K562 (cell line): ENCODE measurements at regions not wholly inside any gene's neighbourhood (a gene's known extent, or its start where the extent isn't known, plus 50 kb on each side); places are given as distances from the start of the nearest gene placed in this dataset.

Experiments used
- ATAC-seq: fragments of 200-7000 bp; cut with Tn5 transposase; 3 replicates; pipeline ENCODE4 v1.9.1; 2020; ENCODE audit warnings: moderate library complexity
- BruUV-seq: library from RNA; stranded (reverse); fragments of 400-500 nt; replicated peaks from 2 replicates; lab custom pipeline; 2021; lab: Mats Ljungman, UMichigan
- CTCF ChIA-PET: fragments of 300-600 bp; formaldehyde crosslinking; extraction: SDS; loops from one replicate; lab custom pipeline; 2021; ENCODE audit warnings: low intra/inter-chr PET ratio; lab: Yijun Ruan, JAX
- POLR2A ChIA-PET: fragments of 300-600, 350-650 bp; sonication (Branson Sonifier 250); formaldehyde crosslinking; extraction: SDS; loops from one replicate; lab custom pipeline; 2021; ENCODE audit warnings: antibody characterized with exemption, inconsistent platforms; lab: Yijun Ruan, JAX
- DNase-seq, 4 experiments: peaks; one replicate each; pipeline versions ENCODE4 v3.0.0 to v3.0.0-alpha.2; 2011 to 2018; ENCODE audit warnings: low spot score in 3 of 4, mixed read lengths in 3 of 4; ENCODE audit errors: extremely low read depth in 1 of 4
- FAIRE-seq: peaks from 2 replicates; lab custom pipeline; 2011; peaks lifted over from hg19 to GRCh38; lab: Jason Lieb, UNC
- H2AFZ ChIP-seq: 2 replicates; pipeline ENCODE4 v1.6.0; 2011; ENCODE audit warnings: low read depth, low read length, control low read depth, inconsistent platforms
- H3K27ac ChIP-seq: fragments of 200-600 bp; 3 replicates; pipeline ENCODE4 v1.8.0; 2011; ENCODE audit warnings: low read depth, mild to moderate bottlenecking, control low read depth, inconsistent platforms, low read length, moderate library complexity, mixed read lengths; ENCODE audit errors: extremely low read depth
- H3K27me3 ChIP-seq, 2 experiments: fragments of 300-600 bp in 1 of 2; 2 replicates in 1 of 2; 3 replicates in 1 of 2; pipeline versions ENCODE4 v1.6.0 to v1.8.0; 2011; ENCODE audit warnings: inconsistent platforms in 2 of 2, low read length in 2 of 2, mild to moderate bottlenecking in 1 of 2, mixed read lengths in 1 of 2, moderate library complexity in 1 of 2; ENCODE audit not compliant: control insufficient read depth in 2 of 2, insufficient read depth in 2 of 2
- H3K36me3 ChIP-seq: fragments of 300-600 bp; 3 replicates; pipeline ENCODE4 v1.8.0; 2011; ENCODE audit warnings: mild to moderate bottlenecking, low read length, inconsistent platforms; ENCODE audit not compliant: control insufficient read depth, insufficient read depth
- H3K4me1 ChIP-seq, 2 experiments: fragments of 200-600 bp in 1 of 2; replicated peaks in 1 of 2; 2 replicates in 1 of 2; 3 replicates in 1 of 2; pipeline versions ENCODE4 v1.5.1 to v1.8.0; 2011; ENCODE audit warnings: inconsistent platforms in 2 of 2, low read length in 2 of 2, mild to moderate bottlenecking in 1 of 2, mixed read lengths in 1 of 2, moderate library complexity in 1 of 2; ENCODE audit not compliant: control insufficient read depth in 2 of 2, insufficient read depth in 2 of 2
- H3K4me2 ChIP-seq: 2 replicates; pipeline ENCODE4 v1.6.1; 2011; ENCODE audit warnings: low read length, control low read depth, inconsistent platforms, mixed read lengths; ENCODE audit not compliant: insufficient read depth
- H3K4me3 ChIP-seq: fragments of 200-600 bp; sonication (generic), shearing (Covaris generic); 2 replicates; pipeline ENCODE4 v1.5.1; 2016; ENCODE audit warnings: control low read depth, inconsistent platforms
- H3K79me2 ChIP-seq: fragments of 200-600 bp; 3 replicates; pipeline ENCODE4 v1.8.0; 2011; ENCODE audit warnings: low read length, inconsistent platforms; ENCODE audit not compliant: control insufficient read depth, insufficient read depth
- H3K9ac ChIP-seq, 2 experiments: 2 replicates each; pipeline versions ENCODE4 v1.6.0 to v1.6.1; 2011; ENCODE audit warnings: low read depth in 2 of 2, low read length in 2 of 2, control low read depth in 1 of 2, inconsistent platforms in 1 of 2, mild to moderate bottlenecking in 1 of 2, mixed read lengths in 1 of 2; ENCODE audit not compliant: insufficient read depth in 1 of 2
- H3K9me1 ChIP-seq: one replicate; pipeline ENCODE4 v1.6.0; 2011; ENCODE audit warnings: inconsistent platforms, mild to moderate bottlenecking, low read length, moderate library complexity; ENCODE audit not compliant: control insufficient read depth, insufficient read depth
- H3K9me3 ChIP-seq: replicated peaks from 2 replicates; pipeline ENCODE4 v1.5.1; 2011; ENCODE audit warnings: low read depth, low read length, inconsistent platforms; ENCODE audit not compliant: control insufficient read depth, insufficient read depth
- H4K20me1 ChIP-seq: replicated peaks from 2 replicates; pipeline ENCODE4 v1.6.1; 2011; ENCODE audit warnings: low read length, inconsistent platforms, mixed read lengths; ENCODE audit not compliant: control insufficient read depth, insufficient read depth
- CHCHD3 ChIP-seq: fragments of 250-450 bp; sonication (Bioruptor Pico); IDR thresholded peaks from 2 replicates; pipeline ENCODE4 v2.1.2; 2022; ENCODE audit warnings: mild to moderate bottlenecking
- EZH2 ChIP-seq: IDR thresholded peaks from 2 replicates; pipeline ENCODE4 v1.6.1; 2012; ENCODE audit warnings: low read depth, mild to moderate bottlenecking, inconsistent platforms, low read length, borderline replicate concordance
- FOXP1 ChIP-seq: sonication (generic); formaldehyde crosslinking; IDR thresholded peaks from 2 replicates; pipeline ENCODE4 v1.8.0; 2022; ENCODE audit warnings: mild to moderate bottlenecking, missing genetic modification reagents
- HOXB6 ChIP-seq: fragments of 250-450 bp; sonication (Bioruptor Pico); IDR thresholded peaks from 2 replicates; pipeline ENCODE4 v1.5.1; 2022; ENCODE audit warnings: mild to moderate bottlenecking, borderline replicate concordance
- KLF16 ChIP-seq: IDR thresholded peaks from 2 replicates; pipeline ENCODE4 v1.6.1; 2016; ENCODE audit warnings: antibody characterized with exemption
- NCOA6 ChIP-seq: fragments of 450-650 bp; IDR thresholded peaks from 2 replicates; pipeline ENCODE4 v1.6.1; 2017; ENCODE audit warnings: mild to moderate bottlenecking
- POU5F1 ChIP-seq: fragments of 150-350 bp; IDR thresholded peaks from 2 replicates; pipeline ENCODE4 v1.6.1; 2014; ENCODE audit warnings: borderline replicate concordance, low read length, low read depth, mild to moderate bottlenecking; ENCODE audit not compliant: partially characterized antibody
- SRSF3 ChIP-seq: fragments of 200-400 bp; formaldehyde crosslinking; IDR thresholded peaks from 2 replicates; pipeline ENCODE4 v1.6.1; 2016; ENCODE audit warnings: mild to moderate bottlenecking, low read length, moderate library complexity; ENCODE audit not compliant: insufficient read depth
- TCFL5 ChIP-seq: fragments of 250-450 bp; sonication (Bioruptor Pico); conservative IDR thresholded peaks from 2 replicates; pipeline ENCODE4 v1.6.1; 2021; ENCODE audit warnings: mild to moderate bottlenecking, moderate library complexity, matching md5 sums
- ZBTB1 ChIP-seq: sonication (generic); formaldehyde crosslinking; IDR thresholded peaks from 2 replicates; pipeline ENCODE4 v1.8.1; 2023; ENCODE audit warnings: missing genetic modification reagents, low read depth, mild to moderate bottlenecking, borderline replicate concordance
- ZBTB17 ChIP-seq: fragments of 450-650 bp; formaldehyde crosslinking; IDR thresholded peaks from 2 replicates; pipeline ENCODE4 v1.4.0; 2020; ENCODE audit warnings: mild to moderate bottlenecking
- ZC3H8 ChIP-seq: fragments of 450-650 bp; IDR thresholded peaks from 2 replicates; pipeline ENCODE4 v1.6.1; 2017
- ZNF134 ChIP-seq: fragments of 250-450 bp; sonication (Bioruptor Pico); conservative IDR thresholded peaks from 2 replicates; pipeline ENCODE4 v1.4.0; 2020
- ZNF347 ChIP-seq: fragments of 450-650 bp; formaldehyde crosslinking; IDR thresholded peaks from 2 replicates; pipeline ENCODE4 v1.4.0; 2020; ENCODE audit warnings: low read depth, mild to moderate bottlenecking, moderate library complexity
- ZNF589 ChIP-seq: fragments of 200-800 bp; sonication (Bioruptor generic); IDR thresholded peaks from 2 replicates; pipeline ENCODE4 v1.6.1; 2016; ENCODE audit warnings: low read depth, missing genetic modification characterization, missing compliant biosample characterization
- ZNF695 ChIP-seq: fragments of 450-650 bp; formaldehyde crosslinking; IDR thresholded peaks from 2 replicates; pipeline ENCODE4 v1.4.0; 2020; ENCODE audit warnings: mild to moderate bottlenecking, moderate library complexity
- WGBS: fragments of 100-300 bp; shearing (Covaris generic); methylation state at CpG from one replicate; pipeline ENCODE4 v1.1.6; 2016; ENCODE audit warnings: low coverage, mixed read lengths; ENCODE audit not compliant: insufficient coverage; ENCODE audit errors: missing lambda C conversion rate; 5-methylcytosine and 5-hydroxymethylcytosine counted together
- in situ Hi-C: fragments of 300-500 bp; cut with MboI; formaldehyde crosslinking; loops from 4 replicates; pipeline ENCODE4 v1.15.0; 2018; ENCODE audit warnings: inconsistent platforms, mixed read lengths
- intact Hi-C: fragments of 100-400 bp; cut with micrococcal nuclease; formaldehyde crosslinking; loops from 2 replicates; pipeline ENCODE4 v1.14.2; 2022
- TF ChIP-seq, protein P1 (sequence below): IDR thresholded peaks from 2 replicates; pipeline ENCODE4 v1.6.1; 2012; ENCODE audit warnings: low read depth, low read length, improper control_type of control experiment, borderline replicate concordance
- TF ChIP-seq, protein P2 (sequence below): fragments of 250-450 bp; sonication (Bioruptor Pico); IDR thresholded peaks from 2 replicates; pipeline ENCODE4 v1.5.1; 2021; ENCODE audit warnings: mild to moderate bottlenecking
- TF ChIP-seq, protein P3 (sequence below): fragments of 450-650 bp; formaldehyde crosslinking; IDR thresholded peaks from 2 replicates; pipeline ENCODE4 v1.4.0; 2022; ENCODE audit warnings: missing genetic modification characterization
- TF ChIP-seq, protein P4 (sequence below), 2 experiments: fragments of 250-450 bp in 1 of 2; fragments of 450-650 bp in 1 of 2; sonication (Bioruptor Pico) in 1 of 2; IDR thresholded peaks; 2 replicates each; pipeline versions ENCODE4 v1.6.1 to v1.8.0; 2016 to 2021; ENCODE audit warnings: mild to moderate bottlenecking in 2 of 2, moderate library complexity in 2 of 2, missing compliant biosample characterization in 1 of 2, missing genetic modification characterization in 1 of 2

DNA sequence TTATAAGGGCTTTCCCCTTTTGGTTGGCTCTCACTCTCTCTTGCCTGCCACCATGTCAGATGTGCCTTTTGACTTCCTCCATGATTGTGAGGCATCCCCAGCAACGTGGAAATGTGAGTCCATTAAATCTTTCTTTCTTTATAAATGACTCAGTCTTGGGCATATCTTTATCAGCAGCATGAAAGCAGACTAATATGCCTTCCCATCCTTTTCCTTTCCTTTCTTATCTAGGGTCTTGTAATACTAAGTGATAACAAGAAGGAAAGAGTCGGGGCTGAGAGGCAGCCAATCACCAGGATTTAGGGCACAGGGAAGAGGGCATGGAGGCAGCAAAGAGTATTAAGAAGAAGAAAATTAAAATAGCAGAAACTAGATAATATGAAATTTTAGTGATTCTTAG is 62.0 kb upstream of the JCAD start:
- no peaks in the 10 kb centered on the region for H3K36me3 ChIP-seq
- H3K27ac ChIP-seq, result no peak overlapping the region
- 5% methylated on average over 2 of the region's 2 CpGs for WGBS
- no peak overlapping the region for H3K9ac ChIP-seq
- BruUV-seq, result no TSS peak
- peaks cover 14 to 16% of the 10 kb centered on the region in 2 experiments for H3K27me3 ChIP-seq
- H3K4me1 ChIP-seq, result no peaks in the 10 kb centered on the region
- intact Hi-C loops, result no loop called here
- H3K4me2 ChIP-seq, result no peak overlapping the region
- ATAC-seq (no peak), DNase-seq (no peak)
- in situ Hi-C loops, result no loop called here
- no peaks in the 10 kb centered on the region for H3K9me1 ChIP-seq
- CTCF ChIA-PET, result no interaction called here
- no peaks in the 10 kb centered on the region for H3K9me3 ChIP-seq
- TF ChIP-seq ZBTB1 (CRISPR knock-in tag) (no peak), ZNF134 (CRISPR knock-in tag) (no peak), FOXP1 (CRISPR knock-in tag) (no peak), TCFL5 (CRISPR knock-in tag) (no peak), KLF16 (no peak), ZBTB17 (no peak), ZNF695 (CRISPR knock-in tag) (no peak), ZNF589 (CRISPR knock-in tag) (no peak), POU5F1 (no peak), CHCHD3 (no peak), EZH2 (no peak), SRSF3 (no peak), ZNF347 (CRISPR knock-in tag) (no peak), NCOA6 (no peak), ZC3H8 (no peak), HOXB6 (CRISPR knock-in tag) (no peak)
- TF ChIP-seq, protein P1, sequence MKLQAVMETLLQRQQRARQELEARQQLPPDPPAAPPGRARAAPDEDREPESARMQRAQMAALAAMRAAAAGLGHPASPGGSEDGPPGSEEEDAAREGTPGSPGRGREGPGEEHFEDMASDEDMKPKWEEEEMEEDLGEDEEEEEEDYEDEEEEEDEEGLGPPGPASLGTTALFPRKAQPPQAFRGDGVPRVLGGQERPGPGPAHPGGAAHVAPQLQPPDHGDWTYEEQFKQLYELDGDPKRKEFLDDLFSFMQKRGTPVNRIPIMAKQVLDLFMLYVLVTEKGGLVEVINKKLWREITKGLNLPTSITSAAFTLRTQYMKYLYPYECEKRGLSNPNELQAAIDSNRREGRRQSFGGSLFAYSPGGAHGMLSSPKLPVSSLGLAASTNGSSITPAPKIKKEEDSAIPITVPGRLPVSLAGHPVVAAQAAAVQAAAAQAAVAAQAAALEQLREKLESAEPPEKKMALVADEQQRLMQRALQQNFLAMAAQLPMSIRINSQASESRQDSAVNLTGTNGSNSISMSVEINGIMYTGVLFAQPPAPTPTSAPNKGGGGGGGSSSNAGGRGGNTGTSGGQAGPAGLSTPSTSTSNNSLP, result no peak
- TF ChIP-seq, protein P2, sequence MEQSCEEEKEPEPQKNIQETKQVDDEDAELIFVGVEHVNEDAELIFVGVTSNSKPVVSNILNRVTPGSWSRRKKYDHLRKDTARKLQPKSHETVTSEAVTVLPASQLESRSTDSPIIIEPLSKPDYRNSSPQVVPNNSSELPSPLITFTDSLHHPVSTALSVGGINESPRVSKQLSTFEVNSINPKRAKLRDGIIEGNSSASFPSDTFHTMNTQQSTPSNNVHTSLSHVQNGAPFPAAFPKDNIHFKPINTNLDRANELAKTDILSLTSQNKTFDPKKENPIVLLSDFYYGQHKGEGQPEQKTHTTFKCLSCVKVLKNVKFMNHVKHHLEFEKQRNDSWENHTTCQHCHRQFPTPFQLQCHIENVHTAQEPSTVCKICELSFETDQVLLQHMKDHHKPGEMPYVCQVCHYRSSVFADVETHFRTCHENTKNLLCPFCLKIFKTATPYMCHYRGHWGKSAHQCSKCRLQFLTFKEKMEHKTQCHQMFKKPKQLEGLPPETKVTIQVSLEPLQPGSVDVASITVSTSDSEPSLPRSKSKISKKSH (CRISPR knock-in tag), result no peak
- TF ChIP-seq, protein P3, sequence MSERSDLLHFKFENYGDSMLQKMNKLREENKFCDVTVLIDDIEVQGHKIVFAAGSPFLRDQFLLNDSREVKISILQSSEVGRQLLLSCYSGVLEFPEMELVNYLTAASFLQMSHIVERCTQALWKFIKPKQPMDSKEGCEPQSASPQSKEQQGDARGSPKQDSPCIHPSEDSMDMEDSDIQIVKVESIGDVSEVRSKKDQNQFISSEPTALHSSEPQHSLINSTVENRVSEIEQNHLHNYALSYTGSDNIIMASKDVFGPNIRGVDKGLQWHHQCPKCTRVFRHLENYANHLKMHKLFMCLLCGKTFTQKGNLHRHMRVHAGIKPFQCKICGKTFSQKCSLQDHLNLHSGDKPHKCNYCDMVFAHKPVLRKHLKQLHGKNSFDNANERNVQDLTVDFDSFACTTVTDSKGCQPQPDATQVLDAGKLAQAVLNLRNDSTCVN (CRISPR knock-in tag), result no peak
- TF ChIP-seq, protein P4, sequence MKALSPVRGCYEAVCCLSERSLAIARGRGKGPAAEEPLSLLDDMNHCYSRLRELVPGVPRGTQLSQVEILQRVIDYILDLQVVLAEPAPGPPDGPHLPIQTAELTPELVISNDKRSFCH (CRISPR knock-in tag; IDR thresholded peaks at IDR 0.05), result no peak
- TF ChIP-seq, protein P4 (tag; IDR thresholded peaks at IDR 0.05), result no peak
- TF ChIP-seq, all 486 proteins: peak for 0
- no peak for FAIRE-seq
- no peaks in the 10 kb centered on the region for H4K20me1 ChIP-seq
- H3K79me2 ChIP-seq, result no peaks in the 10 kb centered on the region
- POLR2A ChIA-PET, result no interaction called here
- no peak overlapping the region for H3K4me3 ChIP-seq
- no peak overlapping the region for H2AFZ ChIP-seq
